CD4-positive, alpha-beta memory T cell (primary cell): ENCODE measurements at regions not wholly inside any gene's neighbourhood (a gene's known extent, or its start where the extent isn't known, plus 50 kb on each side); places are given as distances from the start of the nearest gene placed in this dataset.

Experiments used
- CTCF ChIA-PET: fragments of 350-600 bp; sonication (Branson Sonifier 250); formaldehyde crosslinking; loops from one replicate; lab custom pipeline; 2021; ENCODE audit warnings: inconsistent platforms; ENCODE audit not compliant: partially characterized antibody; lab: Charles Lee
- POLR2A ChIA-PET: fragments of 350-600 bp; sonication (Branson Sonifier 250); formaldehyde crosslinking; loops from one replicate; lab custom pipeline; 2021; ENCODE audit not compliant: partially characterized antibody; lab: Charles Lee
- DNase-seq, 5 donors: peaks; one replicate each; pipeline versions ENCODE4 v3.0.0 to v3.0.0-alpha.2; 2020 to 2022; ENCODE audit warnings: mixed read lengths in 1 of 5
- H3K27ac ChIP-seq: one replicate; pipeline ENCODE4 v1.7.0; 2013; ENCODE audit warnings: low read depth, low read length
- H3K27me3 ChIP-seq: 2 replicates; pipeline ENCODE4 v1.7.0; 2013; ENCODE audit warnings: mild to moderate bottlenecking, low read length, moderate library complexity; ENCODE audit not compliant: insufficient read depth
- H3K36me3 ChIP-seq: 2 replicates; pipeline ENCODE4 v1.7.0; 2013; ENCODE audit warnings: mild to moderate bottlenecking, low read length, moderate library complexity; ENCODE audit not compliant: insufficient read depth
- H3K4me1 ChIP-seq: 2 replicates; pipeline ENCODE4 v1.7.0; 2013; ENCODE audit warnings: mild to moderate bottlenecking, low read length, moderate library complexity; ENCODE audit not compliant: insufficient read depth
- H3K4me3 ChIP-seq, 2 donors: one replicate each; pipeline ENCODE4 v1.7.0; 2013; ENCODE audit warnings: low read length in 2 of 2, mild to moderate bottlenecking in 1 of 2
- H3K9me3 ChIP-seq, 2 donors: one replicate each; pipeline ENCODE4 v1.7.0; 2013; ENCODE audit warnings: low read length in 2 of 2, control low read depth in 1 of 2; ENCODE audit not compliant: control insufficient read depth in 1 of 2
- H3K27ac Mint-ChIP-seq, 7 donors: one replicate each; pipeline ENCODE4 v1.8.0; 2020 to 2021; ENCODE audit warnings: mixed read lengths in 7 of 7, mild to moderate bottlenecking in 6 of 7, inconsistent platforms in 3 of 7, moderate library complexity in 3 of 7
- H3K27me3 Mint-ChIP-seq, 2 donors: one replicate each; pipeline ENCODE4 v1.8.0; 2020 to 2021; ENCODE audit warnings: mixed read lengths in 2 of 2
- H3K36me3 Mint-ChIP-seq, 2 donors: one replicate each; pipeline ENCODE4 v1.8.0; 2020 to 2021; ENCODE audit warnings: mixed read lengths in 2 of 2, inconsistent platforms in 1 of 2, mild to moderate bottlenecking in 1 of 2
- H3K4me1 Mint-ChIP-seq, 4 donors: one replicate each; pipeline ENCODE4 v1.8.0; 2020 to 2021; ENCODE audit warnings: mixed read lengths in 4 of 4, mild to moderate bottlenecking in 1 of 4
- H3K4me3 Mint-ChIP-seq, 8 donors: one replicate each; pipeline ENCODE4 v1.8.0; 2020 to 2021; ENCODE audit warnings: mixed read lengths in 8 of 8, mild to moderate bottlenecking in 7 of 8, moderate library complexity in 6 of 8, inconsistent platforms in 3 of 8
- H3K9me3 Mint-ChIP-seq, 8 donors: one replicate each; pipeline ENCODE4 v1.8.0; 2020 to 2021; ENCODE audit warnings: mixed read lengths in 8 of 8, mild to moderate bottlenecking in 5 of 8, inconsistent platforms in 3 of 8, moderate library complexity in 1 of 8
- intact Hi-C: fragments of 100-400 bp; cut with micrococcal nuclease; formaldehyde crosslinking; loops from one replicate; pipeline ENCODE4 v1.15.1; 2023

DNA sequence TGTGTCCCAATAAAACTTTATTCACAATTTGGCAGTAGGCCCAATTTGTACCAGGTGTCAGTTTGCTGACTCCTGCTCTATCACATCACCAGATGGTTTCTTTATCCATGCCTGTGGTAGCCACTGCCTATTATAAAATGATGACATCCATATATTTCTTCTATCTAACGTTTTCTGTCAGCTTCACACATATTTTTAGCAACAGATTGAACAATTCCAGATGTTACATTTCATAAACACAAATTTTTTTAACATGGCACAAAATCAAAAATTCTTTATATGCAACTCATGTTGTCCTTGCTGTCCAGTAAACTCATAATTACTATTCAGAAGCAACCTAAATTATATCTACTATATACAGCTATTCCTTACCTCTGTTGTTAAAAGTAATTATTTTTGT is 1371.6 kb downstream of the NSUN3 start:
- no peak overlapping the region for H3K27ac Mint-ChIP-seq
- H3K36me3 Mint-ChIP-seq = no peaks in the 10 kb centered on the region
- no peaks in the 10 kb centered on the region for H3K4me1 Mint-ChIP-seq
- H3K9me3 Mint-ChIP-seq = peaks cover 0 to 7% (median 2%) of the 10 kb centered on the region in 8 donors
- Histone ChIP-seq H3K27me3 (no peaks in the 10 kb centered on the region), H3K4me1 (no peaks in the 10 kb centered on the region), H3K27ac (no peak overlapping the region), H3K4me3 (no peak overlapping the region), H3K36me3 (no peaks in the 10 kb centered on the region), H3K9me3 (no peaks in the 10 kb centered on the region)
- ChIA-PET POLR2A (no interaction called here), CTCF (no interaction called here)
- intact Hi-C loops = no loop called here
- H3K27me3 Mint-ChIP-seq = no peaks in the 10 kb centered on the region
- H3K4me3 Mint-ChIP-seq = no peak overlapping the region
- no peak for DNase-seq

DNA sequence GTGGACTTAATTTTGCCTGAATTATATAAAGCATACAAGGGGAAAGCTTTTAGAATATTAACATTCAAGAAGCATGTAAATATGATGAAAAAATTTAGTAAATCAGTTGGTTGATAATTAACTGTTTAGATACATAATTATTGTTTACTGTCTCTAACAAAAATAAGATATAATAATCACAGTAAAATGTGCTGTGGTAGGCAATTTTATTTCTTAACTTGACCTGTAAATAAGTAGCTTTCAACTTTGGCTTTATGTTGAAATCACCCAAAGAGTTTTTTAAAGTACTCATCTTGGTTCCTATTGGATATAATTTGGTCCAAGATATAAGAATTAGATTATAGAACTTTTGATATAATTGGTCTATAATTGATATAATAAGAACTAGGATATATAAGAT is 1374.5 kb downstream of the NSUN3 start:
- DNase-seq = no peak
- no peak overlapping the region for H3K4me3 ChIP-seq
- ChIA-PET POLR2A (no interaction called here), CTCF (no interaction called here)
- intact Hi-C loops = no loop called here
- H3K36me3 Mint-ChIP-seq = no peaks in the 10 kb centered on the region
- no peak overlapping the region for H3K27ac ChIP-seq
- H3K27ac Mint-ChIP-seq = no peak overlapping the region
- no peaks in the 10 kb centered on the region for H3K4me1 ChIP-seq
- H3K9me3 Mint-ChIP-seq = peaks cover 0 to 7% (median 2%) of the 10 kb centered on the region in 8 donors
- no peak overlapping the region for H3K4me3 Mint-ChIP-seq
- no peaks in the 10 kb centered on the region for H3K27me3 ChIP-seq
- H3K9me3 ChIP-seq = no peaks in the 10 kb centered on the region
- no peaks in the 10 kb centered on the region for H3K27me3 Mint-ChIP-seq
- no peaks in the 10 kb centered on the region for H3K36me3 ChIP-seq
- H3K4me1 Mint-ChIP-seq = no peaks in the 10 kb centered on the region

DNA sequence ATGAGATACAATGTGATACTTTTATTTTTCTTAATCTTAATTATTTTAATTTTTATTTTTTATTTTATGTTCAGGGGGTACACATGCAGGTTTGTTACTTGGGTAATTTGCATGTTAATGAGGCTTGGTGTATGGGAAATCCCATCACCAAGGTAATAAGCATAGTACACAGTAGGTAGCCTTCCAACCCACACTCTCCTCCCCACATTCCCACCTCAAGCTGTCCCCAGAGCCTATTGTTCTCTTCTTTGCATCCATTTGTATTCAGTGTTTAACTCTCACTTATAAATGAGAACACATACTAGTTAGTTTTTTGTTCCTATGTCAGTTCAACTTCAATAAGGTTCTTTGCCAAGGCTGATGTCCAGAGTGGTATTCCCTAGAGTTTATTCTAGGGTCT is 1375.4 kb downstream of the NSUN3 start:
- intact Hi-C loops = no loop called here
- no peaks in the 10 kb centered on the region for H3K27me3 ChIP-seq
- DNase-seq = no peak
- no peaks in the 10 kb centered on the region for H3K9me3 ChIP-seq
- H3K27ac ChIP-seq = no peak overlapping the region
- H3K9me3 Mint-ChIP-seq = peaks cover 0 to 7% (median 2%) of the 10 kb centered on the region in 8 donors
- H3K27me3 Mint-ChIP-seq = no peaks in the 10 kb centered on the region
- H3K36me3 ChIP-seq = no peaks in the 10 kb centered on the region
- no peaks in the 10 kb centered on the region for H3K4me1 Mint-ChIP-seq
- POLR2A ChIA-PET = no interaction called here
- H3K4me3 ChIP-seq = no peak overlapping the region
- H3K4me3 Mint-ChIP-seq = no peak overlapping the region
- H3K4me1 ChIP-seq = no peaks in the 10 kb centered on the region
- H3K36me3 Mint-ChIP-seq = no peaks in the 10 kb centered on the region
- CTCF ChIA-PET = no interaction called here
- no peak overlapping the region for H3K27ac Mint-ChIP-seq

DNA sequence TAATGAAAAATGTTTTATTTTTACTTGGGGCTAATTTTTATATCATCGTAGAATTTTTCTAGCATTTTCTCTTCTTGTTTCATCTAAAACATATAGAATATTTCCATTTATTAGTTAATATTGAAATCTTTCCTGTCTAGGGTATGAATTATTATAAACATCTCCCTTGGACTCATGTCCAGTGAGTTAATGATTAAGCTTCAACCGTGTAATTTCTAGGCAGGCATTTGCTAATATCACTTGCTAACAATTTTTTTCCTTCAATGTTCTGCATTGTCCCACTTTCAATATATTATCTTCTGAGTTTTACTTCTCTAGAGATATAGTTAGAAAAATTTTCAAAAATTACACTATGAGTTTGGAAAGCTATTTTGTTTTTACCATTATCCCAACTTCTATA is 1371.6 kb upstream of the EPHA6 start:
- Histone ChIP-seq H3K4me1 (no peaks in the 10 kb centered on the region), H3K4me3 (no peak overlapping the region), H3K27me3 (no peaks in the 10 kb centered on the region), H3K9me3 (no peaks in the 10 kb centered on the region), H3K27ac (no peak overlapping the region), H3K36me3 (no peaks in the 10 kb centered on the region)
- no peaks in the 10 kb centered on the region for H3K4me1 Mint-ChIP-seq
- peaks cover 0 to 2% (median 0%) of the 10 kb centered on the region in 8 donors for H3K9me3 Mint-ChIP-seq
- ChIA-PET CTCF (no interaction called here), POLR2A (no interaction called here)
- intact Hi-C loops = no loop called here
- DNase-seq = no peak
- no peak overlapping the region for H3K27ac Mint-ChIP-seq
- H3K4me3 Mint-ChIP-seq = no peak overlapping the region
- no peaks in the 10 kb centered on the region for H3K36me3 Mint-ChIP-seq
- no peaks in the 10 kb centered on the region for H3K27me3 Mint-ChIP-seq

DNA sequence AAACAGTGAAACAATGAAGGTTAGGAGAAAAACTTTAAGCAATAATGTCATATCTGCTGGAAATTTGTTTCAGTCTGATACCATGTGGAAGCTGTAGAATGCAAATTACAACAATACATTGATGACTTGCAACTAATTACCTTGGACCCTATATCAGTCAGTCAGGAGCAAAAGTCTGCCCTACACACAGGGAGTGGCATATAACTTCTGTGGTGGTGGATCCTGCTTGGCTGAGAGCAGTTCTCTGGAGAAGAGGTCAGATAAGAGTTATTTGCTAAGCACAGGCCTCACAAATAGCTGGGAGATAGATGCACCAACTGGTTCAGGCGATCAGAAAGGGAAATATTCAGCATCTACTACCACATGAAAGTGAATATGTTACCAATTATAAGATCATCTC is 1364.6 kb upstream of the EPHA6 start:
- H3K4me1 ChIP-seq = no peaks in the 10 kb centered on the region
- Mint-ChIP-seq H3K27ac (no peak overlapping the region), H3K4me1 (no peaks in the 10 kb centered on the region), H3K27me3 (no peaks in the 10 kb centered on the region), H3K9me3 (peaks cover 0 to 6% (median under 1%) of the 10 kb centered on the region in 8 donors), H3K4me3 (no peak overlapping the region), H3K36me3 (no peaks in the 10 kb centered on the region)
- no peaks in the 10 kb centered on the region for H3K27me3 ChIP-seq
- H3K36me3 ChIP-seq = no peaks in the 10 kb centered on the region
- ChIA-PET CTCF (no interaction called here), POLR2A (no interaction called here)
- no peak for DNase-seq
- no peaks in the 10 kb centered on the region for H3K9me3 ChIP-seq
- intact Hi-C loops = no loop called here
- no peak overlapping the region for H3K27ac ChIP-seq
- no peak overlapping the region for H3K4me3 ChIP-seq

DNA sequence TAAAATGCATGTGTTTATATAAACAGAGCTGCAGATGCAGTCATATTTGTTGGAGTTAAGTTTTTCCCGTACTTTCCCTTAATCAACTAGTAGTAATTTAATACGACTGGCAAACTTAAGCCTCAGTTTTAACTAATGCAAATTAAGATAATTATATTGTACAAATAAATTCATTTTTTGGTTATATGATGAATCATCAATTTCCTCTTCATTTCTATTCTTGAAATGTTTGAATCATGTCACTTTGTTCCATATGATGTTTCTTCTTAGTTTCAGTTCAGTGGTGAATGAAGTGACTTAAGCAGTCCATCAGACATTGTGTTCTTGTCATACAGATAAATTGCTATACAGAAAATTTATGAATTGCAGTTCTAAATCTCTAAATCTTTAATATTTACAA is 1361.2 kb upstream of the EPHA6 start:
- peaks cover 0 to 6% (median 0%) of the 10 kb centered on the region in 8 donors for H3K9me3 Mint-ChIP-seq
- H3K4me1 Mint-ChIP-seq = no peaks in the 10 kb centered on the region
- no peaks in the 10 kb centered on the region for H3K4me1 ChIP-seq
- no peak for DNase-seq
- H3K4me3 Mint-ChIP-seq = no peak overlapping the region
- ChIA-PET POLR2A (no interaction called here), CTCF (no interaction called here)
- H3K9me3 ChIP-seq = no peaks in the 10 kb centered on the region
- intact Hi-C loops = no loop called here
- H3K4me3 ChIP-seq = no peak overlapping the region
- H3K27ac ChIP-seq = no peak overlapping the region
- H3K27ac Mint-ChIP-seq = no peak overlapping the region
- H3K36me3 ChIP-seq = no peaks in the 10 kb centered on the region
- H3K27me3 ChIP-seq = no peaks in the 10 kb centered on the region
- H3K36me3 Mint-ChIP-seq = no peaks in the 10 kb centered on the region
- no peaks in the 10 kb centered on the region for H3K27me3 Mint-ChIP-seq

DNA sequence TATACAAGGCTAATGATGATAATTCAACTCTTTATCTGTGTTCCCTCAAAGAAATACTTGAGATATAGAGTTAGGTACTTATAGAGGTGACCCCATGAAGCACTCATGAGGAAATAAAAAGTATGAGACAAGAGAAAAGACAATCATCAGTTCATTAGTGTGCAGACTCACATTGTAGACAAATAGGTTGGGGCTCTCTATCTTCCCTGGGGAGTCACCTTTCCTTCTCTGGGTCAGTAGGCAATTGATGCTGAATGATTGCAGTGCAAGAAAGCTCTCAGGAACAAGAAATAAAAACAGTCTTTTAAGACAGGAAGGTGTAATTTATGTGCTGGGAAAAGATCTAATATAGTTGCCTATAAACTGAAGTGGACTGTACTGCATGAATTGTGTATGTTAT is 1357.6 kb upstream of the EPHA6 start:
- no peaks in the 10 kb centered on the region for H3K27me3 ChIP-seq
- DNase-seq = no peak
- no peak overlapping the region for H3K4me3 Mint-ChIP-seq
- no peaks in the 10 kb centered on the region for H3K36me3 Mint-ChIP-seq
- H3K27ac ChIP-seq = no peak overlapping the region
- H3K9me3 ChIP-seq = no peaks in the 10 kb centered on the region
- ChIA-PET POLR2A (no interaction called here), CTCF (no interaction called here)
- no peaks in the 10 kb centered on the region for H3K36me3 ChIP-seq
- no peaks in the 10 kb centered on the region for H3K27me3 Mint-ChIP-seq
- no peaks in the 10 kb centered on the region for H3K4me1 Mint-ChIP-seq
- intact Hi-C loops = no loop called here
- no peak overlapping the region for H3K4me3 ChIP-seq
- no peak overlapping the region for H3K27ac Mint-ChIP-seq
- H3K9me3 Mint-ChIP-seq = peaks cover 0 to 9% (median 0%) of the 10 kb centered on the region in 8 donors
- H3K4me1 ChIP-seq = no peaks in the 10 kb centered on the region

DNA sequence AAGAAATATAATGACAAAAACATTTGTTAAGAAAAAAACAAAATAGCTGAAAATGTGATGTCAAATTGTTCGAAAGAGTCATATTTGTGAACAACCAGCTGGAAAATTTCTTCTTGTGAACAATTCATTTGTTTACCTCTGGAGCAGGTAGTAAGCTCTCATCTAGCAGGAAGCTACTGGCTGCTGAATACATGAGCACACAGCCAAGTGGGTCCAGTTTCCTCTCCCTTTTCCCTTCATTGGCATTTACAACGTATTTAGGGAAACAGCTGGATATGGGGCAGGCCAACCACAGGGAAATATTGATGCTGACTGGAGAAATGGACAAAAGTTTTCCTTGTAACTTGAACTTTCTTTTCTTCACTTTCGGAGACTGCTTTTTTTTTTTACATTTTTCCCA is 1354.7 kb upstream of the EPHA6 start:
- peaks cover 0 to 12% (median under 1%) of the 10 kb centered on the region in 8 donors for H3K9me3 Mint-ChIP-seq
- H3K4me3 Mint-ChIP-seq = no peak overlapping the region
- DNase-seq = no peak
- ChIA-PET CTCF (no interaction called here), POLR2A (no interaction called here)
- H3K36me3 ChIP-seq = no peaks in the 10 kb centered on the region
- H3K27me3 ChIP-seq = no peaks in the 10 kb centered on the region
- no peak overlapping the region for H3K4me3 ChIP-seq
- H3K27ac Mint-ChIP-seq = no peak overlapping the region
- no peaks in the 10 kb centered on the region for H3K27me3 Mint-ChIP-seq
- no peak overlapping the region for H3K27ac ChIP-seq
- no peaks in the 10 kb centered on the region for H3K9me3 ChIP-seq
- H3K4me1 Mint-ChIP-seq = no peaks in the 10 kb centered on the region
- intact Hi-C loops = no loop called here
- no peaks in the 10 kb centered on the region for H3K36me3 Mint-ChIP-seq
- H3K4me1 ChIP-seq = no peaks in the 10 kb centered on the region
